Hematopoietic multipotent progenitor cell treated with erythropoietin and hydrocortisone succinate and interleukin-3 and kit ligand, for 8 days (in vitro differentiated cells): ENCODE measurements at regions not wholly inside any gene's neighbourhood (a gene's known extent, or its start where the extent isn't known, plus 50 kb on each side); places are given as distances from the start of the nearest gene placed in this dataset.
"Not testable (repeated sequence)": the region's sequence is repeated elsewhere in the genome, so short reads cannot be mapped to it uniquely, and the experiment has no call there.

Experiments
- DNase-seq: peaks from one replicate; pipeline ENCODE4 v3.0.0-alpha.2; 2015

GRCh38 chr3:25897019-25897418 lies 107.1 kb downstream of the OXSM start:
- DNase-seq, result peak; percentile 15

- no peak for DNase-seq
These were observed 109.6 kb downstream of the OXSM start for GRCh38 chr3:25899352-25900101.

GRCh38 chr3:25900161-25900560 lies 110.3 kb downstream of the OXSM start:
- DNase-seq, result no peak

GRCh38 chr3:25901796-25902195 lies 111.9 kb downstream of the OXSM start:
- DNase-seq, result no peak

- no peak for DNase-seq
These were observed 112.7 kb downstream of the OXSM start for GRCh38 chr3:25902586-25902985.

- no peak for DNase-seq
These were observed 113.7 kb downstream of the OXSM start for GRCh38 chr3:25903371-25904129.

GRCh38 chr3:25904206-25904605 lies 114.3 kb downstream of the OXSM start:
- no peak for DNase-seq

GRCh38 chr3:25906132-25906906 lies 116.4 kb downstream of the OXSM start:
- no peak for DNase-seq

GRCh38 chr3:25907081-25907480 lies 117.2 kb downstream of the OXSM start:
- DNase-seq, result no peak

- DNase-seq, result no peak
These were observed 120.2 kb downstream of the OXSM start for GRCh38 chr3:25910105-25910504.

- DNase-seq, result peak; percentile 47
These were observed 121.1 kb downstream of the OXSM start for GRCh38 chr3:25910997-25911396.

GRCh38 chr3:25911525-25912295 lies 121.8 kb downstream of the OXSM start:
- no peak for DNase-seq

GRCh38 chr3:25913179-25913578 lies 123.3 kb downstream of the OXSM start:
- no peak for DNase-seq

GRCh38 chr3:25915673-25916072 lies 125.8 kb downstream of the OXSM start:
- no peak for DNase-seq

- DNase-seq, result no peak
These were observed 126.4 kb downstream of the OXSM start for GRCh38 chr3:25916321-25916720.

- not testable (repeated sequence) for DNase-seq
These were observed 142.1 kb downstream of the OXSM start for GRCh38 chr3:25931967-25932366.

GRCh38 chr3:25938566-25939325 lies 148.9 kb downstream of the OXSM start:
- DNase-seq, result no peak

- DNase-seq, result no peak
These were observed 151.0 kb downstream of the OXSM start for GRCh38 chr3:25940935-25941334.

GRCh38 chr3:25944329-25944728 lies 154.4 kb downstream of the OXSM start:
- DNase-seq, result no peak

- DNase-seq, result no peak
These were observed 155.5 kb downstream of the OXSM start for GRCh38 chr3:25945366-25945765.

GRCh38 chr3:25945836-25946235 lies 155.9 kb downstream of the OXSM start:
- DNase-seq, result no peak

GRCh38 chr3:25952133-25952532 lies 162.2 kb downstream of the OXSM start:
- no peak for DNase-seq
